ENCODE measurements at regions not wholly inside any gene's neighbourhood (a gene's known extent, or its start where the extent isn't known, plus 50 kb on each side); places are given as distances from the start of the nearest gene placed in this dataset.
A peak's percentile ranks its signal among the peaks of the same experiment; 100 is the strongest.

GRCh38 chr15:77693576-77693975 is 60.9 kb upstream of the LINGO1 start:
- Histone ChIP-seq H3K4me1 (ENCODE audit: insufficient read depth, low read length) (no peaks in the 10 kb centered on the region), H3K9me3 (ENCODE audit: low read length) (no peaks in the 10 kb centered on the region), H3K27ac (ENCODE audit: low read depth, low read length) (no peak overlapping the region), H3K4me3 (ENCODE audit: low read length) (no peak overlapping the region), H3K27me3 (ENCODE audit: insufficient read depth, low read length, poor library complexity, severe bottlenecking) (peaks cover 9% of the 10 kb centered on the region), H3K36me3 (ENCODE audit: insufficient read depth, low read length) (no peaks in the 10 kb centered on the region)
- peaks cover 0 to 4% (median 0%) of the 10 kb centered on the region in 3 donors for H3K36me3 Mint-ChIP-seq
- H3K4me3 Mint-ChIP-seq = no peak overlapping the region
- no peaks in the 10 kb centered on the region for H3K9me3 Mint-ChIP-seq
- CTCF ChIA-PET = no interaction called here
- no peaks in the 10 kb centered on the region for H3K4me1 Mint-ChIP-seq
- peaks cover 37 to 53% of the 10 kb centered on the region in 2 donors for H3K27me3 Mint-ChIP-seq
- no peak overlapping the region for H3K27ac Mint-ChIP-seq
- no peak for DNase-seq
- POLR2A ChIA-PET = no interaction called here

- no peak for DNase-seq
- H3K36me3 Mint-ChIP-seq = peaks cover 0 to 4% (median 0%) of the 10 kb centered on the region in 3 donors
- no peak overlapping the region for H3K27ac Mint-ChIP-seq
- peaks cover 9% of the 10 kb centered on the region for H3K27me3 ChIP-seq (ENCODE audit: insufficient read depth, low read length, poor library complexity, severe bottlenecking)
- no peaks in the 10 kb centered on the region for H3K4me1 Mint-ChIP-seq
- H3K27me3 Mint-ChIP-seq = peaks cover 37 to 54% of the 10 kb centered on the region in 2 donors
- no peaks in the 10 kb centered on the region for H3K36me3 ChIP-seq (ENCODE audit: insufficient read depth, low read length)
- H3K9me3 ChIP-seq (ENCODE audit: low read length) = no peaks in the 10 kb centered on the region
- H3K4me3 ChIP-seq (ENCODE audit: low read length) = no peak overlapping the region
- H3K4me1 ChIP-seq (ENCODE audit: insufficient read depth, low read length) = no peaks in the 10 kb centered on the region
- H3K9me3 Mint-ChIP-seq = no peaks in the 10 kb centered on the region
- H3K4me3 Mint-ChIP-seq = no peak overlapping the region
- H3K27ac ChIP-seq (ENCODE audit: low read depth, low read length) = no peak overlapping the region
- ChIA-PET CTCF (no interaction called here), POLR2A (no interaction called here)
These were observed 59.9 kb upstream of the LINGO1 start for GRCh38 chr15:77692614-77693013.

GRCh38 chr15:77691607-77692006 is 58.9 kb upstream of the LINGO1 start:
- Histone ChIP-seq H3K27me3 (ENCODE audit: insufficient read depth, low read length, poor library complexity, severe bottlenecking) (peaks cover 9% of the 10 kb centered on the region), H3K27ac (ENCODE audit: low read depth, low read length) (no peak overlapping the region), H3K36me3 (ENCODE audit: insufficient read depth, low read length) (no peaks in the 10 kb centered on the region), H3K4me3 (ENCODE audit: low read length) (no peak overlapping the region), H3K9me3 (ENCODE audit: low read length) (no peaks in the 10 kb centered on the region), H3K4me1 (ENCODE audit: insufficient read depth, low read length) (no peaks in the 10 kb centered on the region)
- Mint-ChIP-seq H3K4me1 (no peaks in the 10 kb centered on the region), H3K4me3 (no peak overlapping the region), H3K9me3 (no peaks in the 10 kb centered on the region), H3K36me3 (peaks cover 0 to 4% (median 0%) of the 10 kb centered on the region in 3 donors), H3K27me3 (peaks cover 38 to 54% of the 10 kb centered on the region in 2 donors), H3K27ac (peak overlapping the region in 1 of 8 donors; percentile 55)
- ChIA-PET POLR2A (no interaction called here), CTCF (no interaction called here)
- DNase-seq = no peak

- H3K9me3 Mint-ChIP-seq = no peaks in the 10 kb centered on the region
- Histone ChIP-seq H3K27me3 (ENCODE audit: insufficient read depth, low read length, poor library complexity, severe bottlenecking) (peaks cover 9% of the 10 kb centered on the region), H3K4me1 (ENCODE audit: insufficient read depth, low read length) (no peaks in the 10 kb centered on the region), H3K9me3 (ENCODE audit: low read length) (no peaks in the 10 kb centered on the region), H3K4me3 (ENCODE audit: low read length) (no peak overlapping the region), H3K36me3 (ENCODE audit: insufficient read depth, low read length) (no peaks in the 10 kb centered on the region), H3K27ac (ENCODE audit: low read depth, low read length) (no peak overlapping the region)
- no peaks in the 10 kb centered on the region for H3K4me1 Mint-ChIP-seq
- CTCF ChIA-PET = no interaction called here
- DNase-seq = no peak
- no peak overlapping the region for H3K27ac Mint-ChIP-seq
- no peak overlapping the region for H3K4me3 Mint-ChIP-seq
- POLR2A ChIA-PET = no interaction called here
- peaks cover 35 to 51% of the 10 kb centered on the region in 2 donors for H3K27me3 Mint-ChIP-seq
- peaks cover 0 to 4% (median 0%) of the 10 kb centered on the region in 3 donors for H3K36me3 Mint-ChIP-seq
These were observed 57.1 kb upstream of the LINGO1 start for GRCh38 chr15:77689821-77690220.

- Mint-ChIP-seq H3K36me3 (peaks cover 0 to 4% (median 0%) of the 10 kb centered on the region in 3 donors), H3K9me3 (no peaks in the 10 kb centered on the region), H3K27ac (no peak overlapping the region), H3K4me3 (no peak overlapping the region), H3K4me1 (no peaks in the 10 kb centered on the region), H3K27me3 (peaks cover 26 to 40% of the 10 kb centered on the region in 2 donors)
- no peaks in the 10 kb centered on the region for H3K4me1 ChIP-seq (ENCODE audit: insufficient read depth, low read length)
- CTCF ChIA-PET = no interaction called here
- no peaks in the 10 kb centered on the region for H3K9me3 ChIP-seq (ENCODE audit: low read length)
- H3K27ac ChIP-seq (ENCODE audit: low read depth, low read length) = no peak overlapping the region
- DNase-seq = no peak
- H3K4me3 ChIP-seq (ENCODE audit: low read length) = no peak overlapping the region
- POLR2A ChIA-PET = no interaction called here
- H3K36me3 ChIP-seq (ENCODE audit: insufficient read depth, low read length) = no peaks in the 10 kb centered on the region
- H3K27me3 ChIP-seq (ENCODE audit: insufficient read depth, low read length, poor library complexity, severe bottlenecking) = peaks cover 9% of the 10 kb centered on the region
These were observed 56.0 kb upstream of the LINGO1 start for GRCh38 chr15:77688693-77689092.

GRCh38 chr15:77688266-77688665 is 55.6 kb upstream of the LINGO1 start:
- CTCF ChIA-PET = interaction anchor here (1.2 kb wide), 1 partner anchor 32 kb away, joined by 3 read pairs; no protein-coding TSS in a partner anchor
- Histone ChIP-seq H3K4me1 (ENCODE audit: insufficient read depth, low read length) (no peaks in the 10 kb centered on the region), H3K27ac (ENCODE audit: low read depth, low read length) (no peak overlapping the region)

GRCh38 chr15:77685082-77685815 is 52.5 kb upstream of the LINGO1 start:
- H3K27ac Mint-ChIP-seq = no peak overlapping the region
- Histone ChIP-seq H3K27ac (ENCODE audit: low read depth, low read length) (no peak overlapping the region), H3K36me3 (ENCODE audit: insufficient read depth, low read length) (no peaks in the 10 kb centered on the region), H3K4me1 (ENCODE audit: insufficient read depth, low read length) (no peaks in the 10 kb centered on the region), H3K4me3 (ENCODE audit: low read length) (no peak overlapping the region), H3K9me3 (ENCODE audit: low read length) (no peaks in the 10 kb centered on the region), H3K27me3 (ENCODE audit: insufficient read depth, low read length, poor library complexity, severe bottlenecking) (no peaks in the 10 kb centered on the region)
- no peaks in the 10 kb centered on the region for H3K4me1 Mint-ChIP-seq
- DNase-seq = no peak
- ChIA-PET POLR2A (no interaction called here), CTCF (no interaction called here)
- no peak overlapping the region for H3K4me3 Mint-ChIP-seq
- peaks cover 8 to 36% of the 10 kb centered on the region in 2 donors for H3K27me3 Mint-ChIP-seq
- no peaks in the 10 kb centered on the region for H3K9me3 Mint-ChIP-seq
- H3K36me3 Mint-ChIP-seq = no peaks in the 10 kb centered on the region

More at GRCh38 chr15:77688266-77688665, 55.6 kb upstream of the LINGO1 start:
- Mint-ChIP-seq H3K27me3 (peaks cover 22 to 39% of the 10 kb centered on the region in 2 donors), H3K36me3 (peaks cover 0 to under 1% (median 0%) of the 10 kb centered on the region in 3 donors), H3K9me3 (no peaks in the 10 kb centered on the region), H3K27ac (no peak overlapping the region), H3K4me3 (no peak overlapping the region), H3K4me1 (no peaks in the 10 kb centered on the region)
- H3K36me3 ChIP-seq (ENCODE audit: insufficient read depth, low read length) = no peaks in the 10 kb centered on the region
- DNase-seq = no peak
- POLR2A ChIA-PET = no interaction called here
- H3K9me3 ChIP-seq (ENCODE audit: low read length) = no peaks in the 10 kb centered on the region
- peaks cover 8% of the 10 kb centered on the region for H3K27me3 ChIP-seq (ENCODE audit: insufficient read depth, low read length, poor library complexity, severe bottlenecking)
- H3K4me3 ChIP-seq (ENCODE audit: low read length) = no peak overlapping the region

GRCh38 chr15:77684341-77685081 is 51.8 kb upstream of the LINGO1 start:
- no peak for DNase-seq
- H3K27ac Mint-ChIP-seq = no peak overlapping the region
- no peaks in the 10 kb centered on the region for H3K36me3 ChIP-seq (ENCODE audit: insufficient read depth, low read length)
- no peak overlapping the region for H3K4me3 ChIP-seq (ENCODE audit: low read length)
- peaks cover 4 to 30% of the 10 kb centered on the region in 2 donors for H3K27me3 Mint-ChIP-seq
- no peaks in the 10 kb centered on the region for H3K4me1 Mint-ChIP-seq
- H3K9me3 Mint-ChIP-seq = no peaks in the 10 kb centered on the region
- ChIA-PET POLR2A (no interaction called here), CTCF (no interaction called here)
- no peaks in the 10 kb centered on the region for H3K9me3 ChIP-seq (ENCODE audit: low read length)
- no peaks in the 10 kb centered on the region for H3K4me1 ChIP-seq (ENCODE audit: insufficient read depth, low read length)
- no peaks in the 10 kb centered on the region for H3K27me3 ChIP-seq (ENCODE audit: insufficient read depth, low read length, poor library complexity, severe bottlenecking)
- no peak overlapping the region for H3K4me3 Mint-ChIP-seq
- H3K36me3 Mint-ChIP-seq = no peaks in the 10 kb centered on the region
- no peak overlapping the region for H3K27ac ChIP-seq (ENCODE audit: low read depth, low read length)

Measured in CD8-positive, alpha-beta memory T cell (primary cell).